Body of pancreas (tissue), 4 donors: ENCODE measurements at regions not wholly inside any gene's neighbourhood (a gene's known extent, or its start where the extent isn't known, plus 50 kb on each side); places are given as distances from the start of the nearest gene placed in this dataset.
A peak's percentile ranks its signal among the peaks of the same experiment; 100 is the strongest.

ENCODE experiments used
- ATAC-seq: fragments of 150-250 bp; one replicate; pipeline ENCODE4 v1.9.1; 2016
- DNase-seq, 4 donors: peaks; one replicate each; pipeline ENCODE4 v3.0.0-alpha.2; 2019
- H3K27ac ChIP-seq, 4 donors: fragments of 200-600 bp; sonication (generic); 1 replicate in 3 of 4; 2 replicates in 1 of 4; pipeline versions ENCODE4 v1.5.1 to v1.6.1; 2016 to 2019; ENCODE audit warnings: mild to moderate bottlenecking in 1 of 4, mixed read lengths in 1 of 4, moderate library complexity in 1 of 4
- H3K27me3 ChIP-seq, 2 donors: fragments of 200-600 bp; sonication (generic); one replicate each; pipeline ENCODE4 v1.6.0; 2016; ENCODE audit warnings: mild to moderate bottlenecking in 1 of 2
- H3K36me3 ChIP-seq, 2 donors: fragments of 200-600 bp; sonication (generic); replicated peaks in 1 of 2; 2 replicates each; pipeline ENCODE4 v1.5.1; 2016; ENCODE audit warnings: low read depth in 2 of 2; ENCODE audit not compliant: insufficient read depth in 1 of 2
- H3K4me1 ChIP-seq: fragments of 200-600 bp; sonication (generic); one replicate; pipeline ENCODE4 v1.6.0; 2016
- H3K4me3 ChIP-seq, 2 donors: fragments of 200-600 bp; sonication (generic); 1 replicate in 1 of 2; 2 replicates in 1 of 2; pipeline ENCODE4 v1.5.1; 2016 to 2019
- H3K9me3 ChIP-seq, 3 donors: fragments of 200-600 bp; sonication (generic); 1 replicate in 2 of 3; 2 replicates in 1 of 3; pipeline ENCODE4 v1.5.1; 2016
- CTCF ChIP-seq, 7 experiments: fragments of 450-650 bp in 4 of 7; fragments of 200-600 bp in 3 of 7; sonication (generic) in 3 of 7; IDR thresholded peaks; one replicate each; pipeline ENCODE4 v1.5.1; 2016 to 2019; ENCODE audit warnings: antibody characterized with exemption in 7 of 7
- POLR2A ChIP-seq, 3 donors: fragments of 450-650 bp; IDR thresholded peaks; one replicate each; pipeline ENCODE4 v1.6.1; 2016; ENCODE audit warnings: antibody characterized with exemption in 3 of 3, mild to moderate bottlenecking in 2 of 3
- WGBS, 2 donors: methylation state at CpG; one replicate each; pipeline ENCODE4 v1.1.5; 2017; 5-methylcytosine and 5-hydroxymethylcytosine counted together
- intact Hi-C: fragments of 100-400 bp; cut with DNase I; formaldehyde crosslinking; loops from one replicate; pipeline ENCODE4 v1.15.1; 2023

- H3K9me3 ChIP-seq, result no peaks in the 10 kb centered on the region
- TF ChIP-seq POLR2A (IDR thresholded peaks at IDR 0.05), result no peak
- TF ChIP-seq CTCF (IDR thresholded peaks at IDR 0.05), result no peak
- no peaks in the 10 kb centered on the region for H3K4me1 ChIP-seq
- H3K27ac ChIP-seq, result no peak overlapping the region
- no peaks in the 10 kb centered on the region for H3K36me3 ChIP-seq
- ATAC-seq (no peak), DNase-seq (no peak)
- intact Hi-C loops, result no loop called here
- H3K27me3 ChIP-seq, result no peaks in the 10 kb centered on the region
- H3K4me3 ChIP-seq, result no peak overlapping the region
- WGBS, 2 donors, result 86 to 91% methylated on average over 2 of the region's 2 CpGs
Observed at GRCh38 chr11:15726893-15727519, 612.3 kb downstream of the INSC start.

GRCh38 chr11:15727520-15727914 is 612.8 kb downstream of the INSC start:
- H3K36me3 ChIP-seq, result no peaks in the 10 kb centered on the region
- H3K27me3 ChIP-seq, result no peaks in the 10 kb centered on the region
- H3K27ac ChIP-seq, result no peak overlapping the region
- intact Hi-C loops, result no loop called here
- DNase-seq (no peak), ATAC-seq (no peak)
- TF ChIP-seq POLR2A (IDR thresholded peaks at IDR 0.05) (no peak), CTCF (IDR thresholded peaks at IDR 0.05) (no peak)
- no peaks in the 10 kb centered on the region for H3K4me1 ChIP-seq
- no peaks in the 10 kb centered on the region for H3K9me3 ChIP-seq
- no peak overlapping the region for H3K4me3 ChIP-seq

GRCh38 chr11:15728207-15728606 is 613.5 kb downstream of the INSC start:
- H3K4me1 ChIP-seq, result no peaks in the 10 kb centered on the region
- H3K4me3 ChIP-seq, result no peak overlapping the region
- no peaks in the 10 kb centered on the region for H3K9me3 ChIP-seq
- DNase-seq (no peak), ATAC-seq (no peak)
- WGBS, 2 donors, result 83 to 92% methylated on average over 1 of the region's 1 CpG
- no peak overlapping the region for H3K27ac ChIP-seq
- H3K27me3 ChIP-seq, result no peaks in the 10 kb centered on the region
- TF ChIP-seq POLR2A (IDR thresholded peaks at IDR 0.05) (no peak), CTCF (IDR thresholded peaks at IDR 0.05) (no peak)
- intact Hi-C loops, result no loop called here
- H3K36me3 ChIP-seq, result no peaks in the 10 kb centered on the region

- intact Hi-C loops, result no loop called here
- DNase-seq (no peak), ATAC-seq (no peak)
- no peaks in the 10 kb centered on the region for H3K36me3 ChIP-seq
- no peaks in the 10 kb centered on the region for H3K4me1 ChIP-seq
- H3K27ac ChIP-seq, result no peak overlapping the region
- H3K4me3 ChIP-seq, result no peak overlapping the region
- TF ChIP-seq CTCF (IDR thresholded peaks at IDR 0.05) (no peak), POLR2A (IDR thresholded peaks at IDR 0.05) (no peak)
- no peaks in the 10 kb centered on the region for H3K9me3 ChIP-seq
- WGBS, 2 donors, result 83 to 92% methylated on average over 6 of the region's 6 CpGs
- H3K27me3 ChIP-seq, result no peaks in the 10 kb centered on the region
Observed at GRCh38 chr11:15730263-15730994, 615.7 kb downstream of the INSC start.

GRCh38 chr11:15730995-15731385 is 616.3 kb downstream of the INSC start:
- 38 to 53% methylated on average over 4 of the region's 4 CpGs for WGBS, 2 donors
- ATAC-seq (no peak), DNase-seq (peak in 1 of 4 donors; percentile 11)
- TF ChIP-seq POLR2A (IDR thresholded peaks at IDR 0.05), result no peak
- no peak for TF ChIP-seq CTCF (IDR thresholded peaks at IDR 0.05)
- no peaks in the 10 kb centered on the region for H3K4me1 ChIP-seq
- no peaks in the 10 kb centered on the region for H3K9me3 ChIP-seq
- no peaks in the 10 kb centered on the region for H3K27me3 ChIP-seq
- intact Hi-C loops, result no loop called here
- H3K4me3 ChIP-seq, result no peak overlapping the region
- H3K27ac ChIP-seq, result no peak overlapping the region
- H3K36me3 ChIP-seq, result no peaks in the 10 kb centered on the region
